Endometrium (tissue), 2 donors: ENCODE measurements at regions not wholly inside any gene's neighbourhood (a gene's known extent, or its start where the extent isn't known, plus 50 kb on each side); places are given as distances from the start of the nearest gene placed in this dataset.
"Not testable (repeated sequence)": the region's sequence is repeated elsewhere in the genome, so short reads cannot be mapped to it uniquely, and the experiment has no call there.

Experiments
- FAIRE-seq: peaks from 2 replicates; lab custom pipeline; 2012; peaks lifted over from hg19 to GRCh38; lab: Jason Lieb, UNC
- donor health status: control.
- donor health status: control.

GRCh38 chr11:101292661-101293240 is 163.1 kb upstream of the PGR start:
- no peak for FAIRE-seq

GRCh38 chr11:101291279-101291678 is 161.7 kb upstream of the PGR start:
- no peak for FAIRE-seq

GRCh38 chr11:101288392-101288791 is 158.8 kb upstream of the PGR start:
- no peak for FAIRE-seq

GRCh38 chr11:101279728-101280127 is 150.1 kb upstream of the PGR start:
- FAIRE-seq: no peak

GRCh38 chr11:101278286-101278685 is 148.7 kb upstream of the PGR start:
- no peak for FAIRE-seq

- no peak for FAIRE-seq
Measured at GRCh38 chr11:101277036-101277435, 147.4 kb upstream of the PGR start.

GRCh38 chr11:101269990-101270660 is 140.5 kb upstream of the PGR start:
- FAIRE-seq: no peak

- FAIRE-seq: no peak
Measured at GRCh38 chr11:101269390-101269789, 139.8 kb upstream of the PGR start.

GRCh38 chr11:101267654-101268053 is 138.0 kb upstream of the PGR start:
- FAIRE-seq: no peak

GRCh38 chr11:101264306-101264705 is 134.7 kb upstream of the PGR start:
- no peak for FAIRE-seq

- FAIRE-seq: no peak
Measured at GRCh38 chr11:101262995-101263394, 133.4 kb upstream of the PGR start.

- FAIRE-seq: peak; percentile 77
Measured at GRCh38 chr11:101262258-101262657, 132.6 kb upstream of the PGR start.

- FAIRE-seq: no peak
Measured at GRCh38 chr11:101255036-101255435, 125.4 kb upstream of the PGR start.

GRCh38 chr11:101254037-101254436 is 124.4 kb upstream of the PGR start:
- FAIRE-seq: no peak

GRCh38 chr11:101245635-101246034 is 116.0 kb upstream of the PGR start:
- not testable (repeated sequence) for FAIRE-seq

- FAIRE-seq: not testable (repeated sequence)
Measured at GRCh38 chr11:101245081-101245480, 115.5 kb upstream of the PGR start.

- FAIRE-seq: no peak
Measured at GRCh38 chr11:101241160-101241795, 111.7 kb upstream of the PGR start.

- not testable (repeated sequence) for FAIRE-seq
Measured at GRCh38 chr11:101231207-101231834, 101.7 kb upstream of the PGR start.

- no peak for FAIRE-seq
Measured at GRCh38 chr11:101226617-101227016, 97.0 kb upstream of the PGR start.

- no peak for FAIRE-seq
Measured at GRCh38 chr11:101224221-101224620, 94.6 kb upstream of the PGR start.

- not testable (repeated sequence) for FAIRE-seq
Measured at GRCh38 chr11:101218091-101218490, 88.5 kb upstream of the PGR start.

- not testable (repeated sequence) for FAIRE-seq
Measured at GRCh38 chr11:101216091-101216490, 86.5 kb upstream of the PGR start.

GRCh38 chr11:101215069-101215468 is 85.5 kb upstream of the PGR start:
- no peak for FAIRE-seq
